ENCODE measurements at regions not wholly inside any gene's neighbourhood (a gene's known extent, or its start where the extent isn't known, plus 50 kb on each side); places are given as distances from the start of the nearest gene placed in this dataset.

DNA sequence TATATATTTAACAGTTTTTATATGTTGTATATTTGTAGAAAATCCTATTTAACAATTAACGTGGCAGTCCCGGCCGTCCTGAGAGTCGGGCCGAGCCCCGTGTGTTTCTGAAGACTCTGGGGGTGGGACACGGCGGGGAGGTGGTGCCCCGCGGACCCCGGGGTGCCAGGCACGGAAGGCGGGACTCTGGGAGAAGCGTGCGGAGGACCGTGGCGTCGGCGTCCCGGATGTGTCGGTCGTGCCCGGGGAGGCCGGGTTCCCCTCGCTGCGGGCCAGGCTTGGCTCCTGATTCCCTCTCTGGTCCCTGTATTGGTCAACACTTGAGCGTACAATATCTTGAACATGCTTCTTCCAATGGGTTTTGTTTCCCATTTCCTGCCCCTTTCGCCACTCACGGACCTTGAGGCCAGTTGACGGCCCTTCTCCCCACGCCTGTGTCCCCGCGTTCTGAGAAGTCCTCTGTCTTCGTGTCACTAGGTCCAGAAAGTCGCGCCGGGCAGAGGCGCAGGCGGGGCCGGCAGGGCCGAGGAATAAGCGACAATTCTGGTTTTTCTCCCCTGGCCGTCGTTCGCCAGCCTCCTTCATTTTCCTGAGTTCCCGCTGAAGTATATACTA lies 1076.7 kb downstream of the BRD1 start:
- Mint-ChIP-seq H3K9me3 (ENCODE audit: insufficient read depth) (no peaks in the 10 kb centered on the region), H3K4me3 (no peak overlapping the region), H3K27ac (no peak overlapping the region), H3K4me1 (no peaks in the 10 kb centered on the region), H3K27me3 (peaks cover 1% of the 10 kb centered on the region)
- TF ChIP-seq EZH2 (IDR thresholded peaks at IDR 0.05; ENCODE audit: borderline replicate concordance, insufficient read depth, low read depth, low read length, poor library complexity, severe bottlenecking), result no peak
- TF ChIP-seq, protein P1, sequence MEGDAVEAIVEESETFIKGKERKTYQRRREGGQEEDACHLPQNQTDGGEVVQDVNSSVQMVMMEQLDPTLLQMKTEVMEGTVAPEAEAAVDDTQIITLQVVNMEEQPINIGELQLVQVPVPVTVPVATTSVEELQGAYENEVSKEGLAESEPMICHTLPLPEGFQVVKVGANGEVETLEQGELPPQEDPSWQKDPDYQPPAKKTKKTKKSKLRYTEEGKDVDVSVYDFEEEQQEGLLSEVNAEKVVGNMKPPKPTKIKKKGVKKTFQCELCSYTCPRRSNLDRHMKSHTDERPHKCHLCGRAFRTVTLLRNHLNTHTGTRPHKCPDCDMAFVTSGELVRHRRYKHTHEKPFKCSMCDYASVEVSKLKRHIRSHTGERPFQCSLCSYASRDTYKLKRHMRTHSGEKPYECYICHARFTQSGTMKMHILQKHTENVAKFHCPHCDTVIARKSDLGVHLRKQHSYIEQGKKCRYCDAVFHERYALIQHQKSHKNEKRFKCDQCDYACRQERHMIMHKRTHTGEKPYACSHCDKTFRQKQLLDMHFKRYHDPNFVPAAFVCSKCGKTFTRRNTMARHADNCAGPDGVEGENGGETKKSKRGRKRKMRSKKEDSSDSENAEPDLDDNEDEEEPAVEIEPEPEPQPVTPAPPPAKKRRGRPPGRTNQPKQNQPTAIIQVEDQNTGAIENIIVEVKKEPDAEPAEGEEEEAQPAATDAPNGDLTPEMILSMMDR (IDR thresholded peaks at IDR 0.05), result no peak
- Histone ChIP-seq H3K27ac (ENCODE audit: low read length in 2 of 2) (no peak overlapping the region), H3K79me2 (ENCODE audit: control insufficient read depth, insufficient read depth, low read length) (no peaks in the 10 kb centered on the region), H3K4me2 (replicated peaks; ENCODE audit: low read depth, low read length, poor library complexity, severe bottlenecking) (no peak overlapping the region), H3K4me3 (ENCODE audit: control extremely low read depth in 1 of 5, extremely low read depth in 1 of 5, insufficient read depth in 1 of 5, low read depth in 2 of 5, low read length in 4 of 5) (no peak overlapping the region), H3K4me1 (ENCODE audit: control insufficient read depth in 2 of 2, insufficient read depth in 2 of 2, low read length in 2 of 2) (no peaks in the 10 kb centered on the region), H3K9me3 (ENCODE audit: control extremely low read depth in 1 of 3, control insufficient read depth in 2 of 3, insufficient read depth in 1 of 3, low read length in 2 of 3) (peaks cover 0 to 38% (median 0%) of the 10 kb centered on the region in 3 donors), H3K9ac (ENCODE audit: low read length) (no peak overlapping the region), H2AFZ (ENCODE audit: insufficient read depth, low read depth, low read length, poor library complexity, severe bottlenecking) (no peak overlapping the region), H3K27me3 (replicated peaks in 1 of 4; ENCODE audit: control extremely low read depth in 1 of 4, control insufficient read depth in 3 of 4, insufficient read depth in 4 of 4, low read length in 3 of 4) (no peaks in the 10 kb centered on the region), H3K36me3 (replicated peaks in 1 of 2; ENCODE audit: control extremely low read depth in 1 of 2, control insufficient read depth in 1 of 2, extremely low read depth in 1 of 2, insufficient read depth in 2 of 2, low read length in 1 of 2) (no peaks in the 10 kb centered on the region), H4K20me1 (ENCODE audit: control insufficient read depth, insufficient read depth, low read length, poor library complexity, severe bottlenecking) (no peaks in the 10 kb centered on the region)
- POLR2A ChIA-PET, result no interaction called here
- intact Hi-C loops (cut with micrococcal nuclease), result no loop called here
- WGBS (ENCODE audit: insufficient coverage), result 97% methylated on average over 42 of the region's 46 CpGs
- DNase-seq, result no peak
- CTCF ChIA-PET, result no interaction called here
- no peak for ATAC-seq (ENCODE audit: low read depth)

DNA sequence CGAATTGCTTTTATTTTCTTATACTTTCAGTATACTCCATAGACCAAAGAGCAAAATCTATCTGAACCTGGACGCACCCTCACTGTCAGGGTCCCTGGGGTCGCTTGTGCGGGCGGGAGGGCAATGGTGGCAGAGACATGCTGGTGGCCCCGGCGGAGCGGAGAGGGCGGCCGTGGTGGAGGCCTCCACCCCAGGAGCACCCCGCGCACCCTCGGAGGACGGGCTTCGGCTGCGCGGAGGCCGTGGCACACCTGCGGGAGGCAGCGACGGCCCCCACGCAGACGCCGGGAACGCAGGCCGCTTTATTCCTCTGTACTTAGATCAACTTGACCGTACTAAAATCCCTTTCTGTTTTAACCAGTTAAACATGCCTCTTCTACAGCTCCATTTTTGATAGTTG lies 1077.4 kb downstream of the BRD1 start:
- H3K27me3 Mint-ChIP-seq, result no peaks in the 10 kb centered on the region
- TF ChIP-seq, protein P1 (IDR thresholded peaks at IDR 0.05), result no peak
- no peak for TF ChIP-seq EZH2 (IDR thresholded peaks at IDR 0.05; ENCODE audit: borderline replicate concordance, insufficient read depth, low read depth, low read length, poor library complexity, severe bottlenecking)
- POLR2A ChIA-PET, result no interaction called here
- CTCF ChIA-PET, result no interaction called here
- Histone ChIP-seq H3K4me2 (replicated peaks; ENCODE audit: low read depth, low read length, poor library complexity, severe bottlenecking) (no peak overlapping the region), H3K4me3 (ENCODE audit: control extremely low read depth in 1 of 5, extremely low read depth in 1 of 5, insufficient read depth in 1 of 5, low read depth in 2 of 5, low read length in 4 of 5) (no peak overlapping the region), H3K36me3 (replicated peaks in 1 of 2; ENCODE audit: control extremely low read depth in 1 of 2, control insufficient read depth in 1 of 2, extremely low read depth in 1 of 2, insufficient read depth in 2 of 2, low read length in 1 of 2) (no peaks in the 10 kb centered on the region), H3K4me1 (ENCODE audit: control insufficient read depth in 2 of 2, insufficient read depth in 2 of 2, low read length in 2 of 2) (no peaks in the 10 kb centered on the region), H3K9me3 (ENCODE audit: control extremely low read depth in 1 of 3, control insufficient read depth in 2 of 3, insufficient read depth in 1 of 3, low read length in 2 of 3) (peaks cover 0 to 43% (median 0%) of the 10 kb centered on the region in 3 donors), H3K79me2 (ENCODE audit: control insufficient read depth, insufficient read depth, low read length) (no peaks in the 10 kb centered on the region), H3K27ac (ENCODE audit: low read length in 2 of 2) (no peak overlapping the region), H3K9ac (ENCODE audit: low read length) (no peak overlapping the region), H2AFZ (ENCODE audit: insufficient read depth, low read depth, low read length, poor library complexity, severe bottlenecking) (no peak overlapping the region), H4K20me1 (ENCODE audit: control insufficient read depth, insufficient read depth, low read length, poor library complexity, severe bottlenecking) (no peaks in the 10 kb centered on the region), H3K27me3 (replicated peaks in 1 of 4; ENCODE audit: control extremely low read depth in 1 of 4, control insufficient read depth in 3 of 4, insufficient read depth in 4 of 4, low read length in 3 of 4) (no peaks in the 10 kb centered on the region)
- intact Hi-C loops (cut with micrococcal nuclease), result no loop called here
- ATAC-seq (ENCODE audit: low read depth) (no peak), DNase-seq (no peak)
- WGBS (ENCODE audit: insufficient coverage), result 96% methylated on average over 27 of the region's 27 CpGs
- H3K27ac Mint-ChIP-seq, result no peak overlapping the region
- H3K4me1 Mint-ChIP-seq, result no peaks in the 10 kb centered on the region
- H3K4me3 Mint-ChIP-seq, result no peak overlapping the region
- H3K9me3 Mint-ChIP-seq (ENCODE audit: insufficient read depth), result no peaks in the 10 kb centered on the region
